ENCODE measurements at regions not wholly inside any gene's neighbourhood (a gene's known extent, or its start where the extent isn't known, plus 50 kb on each side); places are given as distances from the start of the nearest gene placed in this dataset.
"Not testable (repeated sequence)": the region's sequence is repeated elsewhere in the genome, so short reads cannot be mapped to it uniquely, and the experiment has no call there.

- H3K79me2 ChIP-seq (replicated peaks; ENCODE audit: insufficient read depth, low read length); H3K4me3 ChIP-seq (ENCODE audit: low read length); H3K9ac ChIP-seq (ENCODE audit: low read length); H3K9me2 ChIP-seq (ENCODE audit: insufficient read depth, low read length); H3K36me3 ChIP-seq (ENCODE audit: insufficient read depth, low read length); H3K27ac ChIP-seq (ENCODE audit: low read length); H3K27me3 ChIP-seq (ENCODE audit: insufficient read depth, low read depth, low read length); H3K9me3 ChIP-seq (ENCODE audit: low read length); H3F3A ChIP-seq (ENCODE audit: insufficient read depth, low read length, poor library complexity, severe bottlenecking); H3K4me2 ChIP-seq (ENCODE audit: low read length); H2AFZ ChIP-seq (ENCODE audit: low read depth, low read length); H4K20me1 ChIP-seq (ENCODE audit: insufficient read depth): not testable (repeated sequence)
Measured at GRCh38 chr10:38402442-38403346, 308.6 kb downstream of the ZNF37A start.

- H3K4me3 ChIP-seq (ENCODE audit: low read length); H3K79me2 ChIP-seq (replicated peaks; ENCODE audit: insufficient read depth, low read length); H3K4me2 ChIP-seq (ENCODE audit: low read length); H3K9me3 ChIP-seq (ENCODE audit: low read length); H2AFZ ChIP-seq (ENCODE audit: low read depth, low read length); H3K9me2 ChIP-seq (ENCODE audit: insufficient read depth, low read length); H3K36me3 ChIP-seq (ENCODE audit: insufficient read depth, low read length); H3K27ac ChIP-seq (ENCODE audit: low read length); H3K9ac ChIP-seq (ENCODE audit: low read length); H3F3A ChIP-seq (ENCODE audit: insufficient read depth, low read length, poor library complexity, severe bottlenecking); H3K27me3 ChIP-seq (ENCODE audit: insufficient read depth, low read depth, low read length); H4K20me1 ChIP-seq (ENCODE audit: insufficient read depth): not testable (repeated sequence)
Measured at GRCh38 chr10:38403347-38404117, 309.4 kb downstream of the ZNF37A start.

DNA sequence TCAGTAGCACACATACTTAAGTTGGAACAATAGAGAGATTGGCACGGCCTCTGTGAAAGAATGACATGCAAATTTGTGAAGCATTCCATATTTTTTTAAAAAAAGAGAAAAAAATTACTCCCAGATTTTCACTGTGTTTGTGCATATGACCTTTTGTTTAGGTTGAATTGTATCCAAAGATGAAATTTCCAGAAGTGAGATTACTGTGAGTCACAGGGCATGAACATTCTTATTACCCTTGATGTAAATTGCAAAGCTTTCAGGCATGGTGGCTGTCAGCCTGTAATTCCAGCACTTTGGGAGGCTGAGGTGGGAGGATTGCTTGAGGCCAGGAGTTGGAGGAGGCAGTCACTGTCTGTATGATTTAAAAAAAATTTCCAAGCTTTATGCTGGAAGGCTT lies 329.5 kb downstream of the ZNF37A start:
- not testable (repeated sequence) for H3K9ac ChIP-seq (ENCODE audit: low read length); H3K9me3 ChIP-seq (ENCODE audit: low read length); H3K4me3 ChIP-seq (ENCODE audit: low read length); H3K27me3 ChIP-seq (ENCODE audit: insufficient read depth, low read depth, low read length); H3F3A ChIP-seq (ENCODE audit: insufficient read depth, low read length, poor library complexity, severe bottlenecking); H3K36me3 ChIP-seq (ENCODE audit: insufficient read depth, low read length); H3K27ac ChIP-seq (ENCODE audit: low read length); H2AFZ ChIP-seq (ENCODE audit: low read depth, low read length); H4K20me1 ChIP-seq (ENCODE audit: insufficient read depth); H3K4me2 ChIP-seq (ENCODE audit: low read length); H3K79me2 ChIP-seq (replicated peaks; ENCODE audit: insufficient read depth, low read length); H3K9me2 ChIP-seq (ENCODE audit: insufficient read depth, low read length)

DNA sequence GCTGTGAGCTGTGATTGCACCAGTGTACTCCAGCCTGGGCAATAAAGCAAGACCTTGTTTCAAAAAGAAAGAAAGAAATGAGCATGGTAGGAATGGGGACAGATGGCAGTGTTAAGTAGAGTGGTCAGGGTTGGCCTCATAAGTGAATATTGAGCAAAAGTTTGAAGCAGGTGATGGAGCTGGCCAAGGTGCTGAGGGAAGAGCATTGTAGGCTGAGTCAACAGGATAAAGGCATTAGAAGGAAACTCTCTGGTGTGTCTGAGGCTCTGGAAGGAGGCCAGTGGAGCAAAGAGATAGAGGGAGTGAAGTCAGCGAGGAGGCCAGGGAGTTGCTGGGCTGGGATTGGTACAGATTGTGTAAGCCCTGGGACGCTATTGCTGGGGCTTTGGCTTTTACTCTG lies 336.1 kb downstream of the ZNF37A start:
- not testable (repeated sequence) for H4K20me1 ChIP-seq (ENCODE audit: insufficient read depth); H3K9me3 ChIP-seq (ENCODE audit: low read length); H3K27me3 ChIP-seq (ENCODE audit: insufficient read depth, low read depth, low read length); H3F3A ChIP-seq (ENCODE audit: insufficient read depth, low read length, poor library complexity, severe bottlenecking); H2AFZ ChIP-seq (ENCODE audit: low read depth, low read length); H3K4me3 ChIP-seq (ENCODE audit: low read length); H3K27ac ChIP-seq (ENCODE audit: low read length); H3K9ac ChIP-seq (ENCODE audit: low read length); H3K9me2 ChIP-seq (ENCODE audit: insufficient read depth, low read length); H3K79me2 ChIP-seq (replicated peaks; ENCODE audit: insufficient read depth, low read length); H3K4me2 ChIP-seq (ENCODE audit: low read length); H3K36me3 ChIP-seq (ENCODE audit: insufficient read depth, low read length)

- H3K27ac ChIP-seq (ENCODE audit: low read length); H3K9ac ChIP-seq (ENCODE audit: low read length); H3K9me2 ChIP-seq (ENCODE audit: insufficient read depth, low read length); H3K36me3 ChIP-seq (ENCODE audit: insufficient read depth, low read length); H3K4me2 ChIP-seq (ENCODE audit: low read length); H2AFZ ChIP-seq (ENCODE audit: low read depth, low read length); H4K20me1 ChIP-seq (ENCODE audit: insufficient read depth); H3K79me2 ChIP-seq (replicated peaks; ENCODE audit: insufficient read depth, low read length); H3K27me3 ChIP-seq (ENCODE audit: insufficient read depth, low read depth, low read length); H3K9me3 ChIP-seq (ENCODE audit: low read length); H3K4me3 ChIP-seq (ENCODE audit: low read length); H3F3A ChIP-seq (ENCODE audit: insufficient read depth, low read length, poor library complexity, severe bottlenecking): not testable (repeated sequence)
Measured at GRCh38 chr10:38437359-38437758, 343.2 kb downstream of the ZNF37A start.

GRCh38 chr10:38448614-38449355 lies 354.6 kb downstream of the ZNF37A start:
- H3K36me3 ChIP-seq (ENCODE audit: insufficient read depth, low read length); H3F3A ChIP-seq (ENCODE audit: insufficient read depth, low read length, poor library complexity, severe bottlenecking); H3K79me2 ChIP-seq (replicated peaks; ENCODE audit: insufficient read depth, low read length); H3K9ac ChIP-seq (ENCODE audit: low read length); H3K4me3 ChIP-seq (ENCODE audit: low read length); H3K27ac ChIP-seq (ENCODE audit: low read length); H3K4me2 ChIP-seq (ENCODE audit: low read length); H3K9me2 ChIP-seq (ENCODE audit: insufficient read depth, low read length); H3K9me3 ChIP-seq (ENCODE audit: low read length); H3K27me3 ChIP-seq (ENCODE audit: insufficient read depth, low read depth, low read length); H4K20me1 ChIP-seq (ENCODE audit: insufficient read depth); H2AFZ ChIP-seq (ENCODE audit: low read depth, low read length): not testable (repeated sequence)

DNA sequence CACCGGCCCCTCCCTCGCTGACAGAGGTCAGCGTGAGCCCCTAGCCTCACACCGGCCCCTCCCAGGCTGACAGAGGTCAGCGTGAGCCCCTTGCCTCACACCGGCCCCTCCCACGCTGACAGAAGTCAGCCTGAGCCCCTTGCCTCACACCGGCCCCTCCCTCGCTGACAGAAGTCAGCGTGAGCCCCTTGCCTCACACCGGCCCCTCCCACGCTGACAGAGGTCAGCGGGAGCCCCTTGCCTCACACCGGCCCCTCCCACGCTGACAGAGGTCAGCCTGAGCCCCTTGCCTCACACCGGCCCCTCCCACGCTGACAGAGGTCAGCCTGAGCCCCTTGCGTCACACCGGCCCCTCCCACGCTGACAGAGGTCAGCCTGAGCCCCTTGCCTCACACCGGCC lies 355.5 kb downstream of the ZNF37A start:
- H2AFZ ChIP-seq (ENCODE audit: low read depth, low read length); H3K9me2 ChIP-seq (ENCODE audit: insufficient read depth, low read length); H3K27ac ChIP-seq (ENCODE audit: low read length); H3K4me2 ChIP-seq (ENCODE audit: low read length); H3K27me3 ChIP-seq (ENCODE audit: insufficient read depth, low read depth, low read length); H3F3A ChIP-seq (ENCODE audit: insufficient read depth, low read length, poor library complexity, severe bottlenecking); H4K20me1 ChIP-seq (ENCODE audit: insufficient read depth); H3K9me3 ChIP-seq (ENCODE audit: low read length); H3K4me3 ChIP-seq (ENCODE audit: low read length); H3K79me2 ChIP-seq (replicated peaks; ENCODE audit: insufficient read depth, low read length); H3K9ac ChIP-seq (ENCODE audit: low read length); H3K36me3 ChIP-seq (ENCODE audit: insufficient read depth, low read length): not testable (repeated sequence)

Data from neural cell (in vitro differentiated cells).